Peyer's patch (tissue), 4 donors: ENCODE measurements at regions not wholly inside any gene's neighbourhood (a gene's known extent, or its start where the extent isn't known, plus 50 kb on each side); places are given as distances from the start of the nearest gene placed in this dataset.

Experiments used
- CTCF ChIP-seq, 6 experiments: fragments of 450-650 bp in 4 of 6; fragments of 200-600 bp in 2 of 6; sonication (generic) in 1 of 6; IDR thresholded peaks; one replicate each; pipeline ENCODE4 v1.5.1; 2017 to 2019; ENCODE audit warnings: antibody characterized with exemption in 6 of 6, mild to moderate bottlenecking in 3 of 6, moderate library complexity in 1 of 6
- POLR2A ChIP-seq, 2 donors: fragments of 450-650 bp; IDR thresholded peaks; one replicate each; pipeline ENCODE4 v1.5.1; 2017; ENCODE audit warnings: antibody characterized with exemption in 2 of 2, mild to moderate bottlenecking in 2 of 2, moderate library complexity in 2 of 2

GRCh38 chr10:89147256-89147655 lies 59.9 kb downstream of the CH25H start:
- TF ChIP-seq CTCF (IDR thresholded peaks at IDR 0.05) = no peak
- no peak for TF ChIP-seq POLR2A (IDR thresholded peaks at IDR 0.05)
